ENCODE measurements at regions not wholly inside any gene's neighbourhood (a gene's known extent, or its start where the extent isn't known, plus 50 kb on each side); places are given as distances from the start of the nearest gene placed in this dataset.
"Not testable (repeated sequence)": the region's sequence is repeated elsewhere in the genome, so short reads cannot be mapped to it uniquely, and the experiment has no call there.

DNA sequence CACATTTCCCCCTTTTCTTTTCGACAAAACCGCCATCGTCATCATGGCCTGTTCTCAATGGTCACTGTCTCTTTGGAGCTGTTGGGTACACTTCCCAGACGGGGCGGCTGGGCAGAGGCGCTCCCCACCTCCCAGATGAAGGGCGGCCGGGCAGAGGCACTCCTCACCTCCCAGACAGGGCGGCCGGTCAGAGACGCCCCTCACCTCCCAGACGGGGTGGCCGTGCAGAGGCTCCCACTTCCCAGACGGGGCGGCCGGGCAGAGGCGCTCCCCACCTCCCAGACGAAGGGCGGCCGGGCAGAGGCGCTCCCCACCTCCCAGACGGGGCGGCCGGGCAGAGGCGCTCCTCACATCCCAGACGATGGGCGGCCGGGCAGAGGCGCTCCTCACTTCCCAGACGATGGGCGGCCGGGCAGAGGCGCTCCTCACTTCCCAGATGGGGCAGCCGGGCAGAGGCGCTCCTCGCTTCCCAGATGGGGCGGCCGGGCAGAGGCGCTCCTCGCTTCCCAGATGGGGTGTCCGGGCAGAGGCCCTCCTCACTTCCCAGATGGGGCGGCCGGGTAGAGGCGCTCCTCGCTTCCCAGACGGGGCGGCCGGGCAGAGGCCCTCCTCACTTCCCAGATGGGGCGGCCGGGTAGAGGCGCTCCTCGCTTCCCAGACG is 82.6 kb upstream of the TFPI start:
- TF ChIP-seq EZH2 (IDR thresholded peaks at IDR 0.05; ENCODE audit: insufficient read depth, poor library complexity, severe bottlenecking); EZH2phosphoT487 (IDR thresholded peaks at IDR 0.05; ENCODE audit: insufficient read depth, low read depth): not testable (repeated sequence)

All from GM23248 (cell line).